HG03460 (cell line): ENCODE measurements at regions not wholly inside any gene's neighbourhood (a gene's known extent, or its start where the extent isn't known, plus 50 kb on each side); places are given as distances from the start of the nearest gene placed in this dataset.
A peak's percentile ranks its signal among the peaks of the same experiment; 100 is the strongest.
"Not testable (repeated sequence)": the region's sequence is repeated elsewhere in the genome, so short reads cannot be mapped to it uniquely, and the experiment has no call there.

Experiments used
- ATAC-seq: cut with Tn5 transposase; IDR thresholded peaks from one replicate; pipeline ENCODE4 v1.9.1; 2021; ENCODE audit not compliant: unreplicated experiment

GRCh38 chr6:139886396-139886795 is 511.9 kb upstream of the CITED2 start:
- ATAC-seq, result no peak

- ATAC-seq, result no peak
These were observed 511.5 kb upstream of the CITED2 start for GRCh38 chr6:139885909-139886308.

- no peak for ATAC-seq
These were observed 509.3 kb upstream of the CITED2 start for GRCh38 chr6:139883776-139884175.

GRCh38 chr6:139882977-139883728 is 508.7 kb upstream of the CITED2 start:
- ATAC-seq, result no peak

GRCh38 chr6:139882234-139882633 is 507.8 kb upstream of the CITED2 start:
- ATAC-seq, result peak; percentile 9

GRCh38 chr6:139881728-139882211 is 507.3 kb upstream of the CITED2 start:
- ATAC-seq, result peak; percentile 69

GRCh38 chr6:139881236-139881635 is 506.8 kb upstream of the CITED2 start:
- no peak for ATAC-seq

GRCh38 chr6:139879823-139880356 is 505.4 kb upstream of the CITED2 start:
- ATAC-seq, result no peak

GRCh38 chr6:139879241-139879640 is 504.8 kb upstream of the CITED2 start:
- not testable (repeated sequence) for ATAC-seq

GRCh38 chr6:139877828-139878405 is 503.5 kb upstream of the CITED2 start:
- ATAC-seq, result no peak

GRCh38 chr6:139872665-139873064 is 498.2 kb upstream of the CITED2 start:
- no peak for ATAC-seq

- no peak for ATAC-seq
These were observed 497.5 kb upstream of the CITED2 start for GRCh38 chr6:139871803-139872510.

GRCh38 chr6:139871165-139871710 is 496.8 kb upstream of the CITED2 start:
- no peak for ATAC-seq

GRCh38 chr6:139868576-139868975 is 494.1 kb upstream of the CITED2 start:
- no peak for ATAC-seq

GRCh38 chr6:139863964-139864363 is 489.5 kb upstream of the CITED2 start:
- no peak for ATAC-seq

- ATAC-seq, result no peak
These were observed 488.9 kb upstream of the CITED2 start for GRCh38 chr6:139863346-139863745.

- no peak for ATAC-seq
These were observed 487.9 kb upstream of the CITED2 start for GRCh38 chr6:139862311-139862710.

GRCh38 chr6:139860203-139860602 is 485.8 kb upstream of the CITED2 start:
- ATAC-seq, result no peak

- no peak for ATAC-seq
These were observed 484.0 kb upstream of the CITED2 start for GRCh38 chr6:139858429-139858828.

- no peak for ATAC-seq
These were observed 482.7 kb upstream of the CITED2 start for GRCh38 chr6:139857143-139857542.

- ATAC-seq, result no peak
These were observed 482.1 kb upstream of the CITED2 start for GRCh38 chr6:139856562-139856961.
